K562 (cell line): ENCODE measurements at regions not wholly inside any gene's neighbourhood (a gene's known extent, or its start where the extent isn't known, plus 50 kb on each side); places are given as distances from the start of the nearest gene placed in this dataset.

ENCODE experiments used
- ATAC-seq: fragments of 200-7000 bp; cut with Tn5 transposase; 3 replicates; pipeline ENCODE4 v1.9.1; 2020; ENCODE audit warnings: moderate library complexity
- BruUV-seq: library from RNA; stranded (reverse); fragments of 400-500 nt; replicated peaks from 2 replicates; lab custom pipeline; 2021; lab: Mats Ljungman, UMichigan
- CTCF ChIA-PET: fragments of 300-600 bp; formaldehyde crosslinking; extraction: SDS; loops from one replicate; lab custom pipeline; 2021; ENCODE audit warnings: low intra/inter-chr PET ratio; lab: Yijun Ruan, JAX
- POLR2A ChIA-PET: fragments of 300-600, 350-650 bp; sonication (Branson Sonifier 250); formaldehyde crosslinking; extraction: SDS; loops from one replicate; lab custom pipeline; 2021; ENCODE audit warnings: antibody characterized with exemption, inconsistent platforms; lab: Yijun Ruan, JAX
- DNase-seq, 4 experiments: peaks; one replicate each; pipeline versions ENCODE4 v3.0.0 to v3.0.0-alpha.2; 2011 to 2018; ENCODE audit warnings: low spot score in 3 of 4, mixed read lengths in 3 of 4; ENCODE audit errors: extremely low read depth in 1 of 4
- FAIRE-seq: peaks from 2 replicates; lab custom pipeline; 2011; peaks lifted over from hg19 to GRCh38; lab: Jason Lieb, UNC
- H2AFZ ChIP-seq: 2 replicates; pipeline ENCODE4 v1.6.0; 2011; ENCODE audit warnings: low read depth, low read length, control low read depth, inconsistent platforms
- H3K27ac ChIP-seq: fragments of 200-600 bp; 3 replicates; pipeline ENCODE4 v1.8.0; 2011; ENCODE audit warnings: low read depth, mild to moderate bottlenecking, control low read depth, inconsistent platforms, low read length, moderate library complexity, mixed read lengths; ENCODE audit errors: extremely low read depth
- H3K27me3 ChIP-seq, 2 experiments: fragments of 300-600 bp in 1 of 2; 2 replicates in 1 of 2; 3 replicates in 1 of 2; pipeline versions ENCODE4 v1.6.0 to v1.8.0; 2011; ENCODE audit warnings: inconsistent platforms in 2 of 2, low read length in 2 of 2, mild to moderate bottlenecking in 1 of 2, mixed read lengths in 1 of 2, moderate library complexity in 1 of 2; ENCODE audit not compliant: control insufficient read depth in 2 of 2, insufficient read depth in 2 of 2
- H3K36me3 ChIP-seq: fragments of 300-600 bp; 3 replicates; pipeline ENCODE4 v1.8.0; 2011; ENCODE audit warnings: mild to moderate bottlenecking, low read length, inconsistent platforms; ENCODE audit not compliant: control insufficient read depth, insufficient read depth
- H3K4me1 ChIP-seq, 2 experiments: fragments of 200-600 bp in 1 of 2; replicated peaks in 1 of 2; 2 replicates in 1 of 2; 3 replicates in 1 of 2; pipeline versions ENCODE4 v1.5.1 to v1.8.0; 2011; ENCODE audit warnings: inconsistent platforms in 2 of 2, low read length in 2 of 2, mild to moderate bottlenecking in 1 of 2, mixed read lengths in 1 of 2, moderate library complexity in 1 of 2; ENCODE audit not compliant: control insufficient read depth in 2 of 2, insufficient read depth in 2 of 2
- H3K4me2 ChIP-seq: 2 replicates; pipeline ENCODE4 v1.6.1; 2011; ENCODE audit warnings: low read length, control low read depth, inconsistent platforms, mixed read lengths; ENCODE audit not compliant: insufficient read depth
- H3K4me3 ChIP-seq: fragments of 200-600 bp; sonication (generic), shearing (Covaris generic); 2 replicates; pipeline ENCODE4 v1.5.1; 2016; ENCODE audit warnings: control low read depth, inconsistent platforms
- H3K79me2 ChIP-seq: fragments of 200-600 bp; 3 replicates; pipeline ENCODE4 v1.8.0; 2011; ENCODE audit warnings: low read length, inconsistent platforms; ENCODE audit not compliant: control insufficient read depth, insufficient read depth
- H3K9ac ChIP-seq, 2 experiments: 2 replicates each; pipeline versions ENCODE4 v1.6.0 to v1.6.1; 2011; ENCODE audit warnings: low read depth in 2 of 2, low read length in 2 of 2, control low read depth in 1 of 2, inconsistent platforms in 1 of 2, mild to moderate bottlenecking in 1 of 2, mixed read lengths in 1 of 2; ENCODE audit not compliant: insufficient read depth in 1 of 2
- H3K9me1 ChIP-seq: one replicate; pipeline ENCODE4 v1.6.0; 2011; ENCODE audit warnings: inconsistent platforms, mild to moderate bottlenecking, low read length, moderate library complexity; ENCODE audit not compliant: control insufficient read depth, insufficient read depth
- H3K9me3 ChIP-seq: replicated peaks from 2 replicates; pipeline ENCODE4 v1.5.1; 2011; ENCODE audit warnings: low read depth, low read length, inconsistent platforms; ENCODE audit not compliant: control insufficient read depth, insufficient read depth
- H4K20me1 ChIP-seq: replicated peaks from 2 replicates; pipeline ENCODE4 v1.6.1; 2011; ENCODE audit warnings: low read length, inconsistent platforms, mixed read lengths; ENCODE audit not compliant: control insufficient read depth, insufficient read depth
- ATF7 ChIP-seq: fragments of 450-650 bp; IDR thresholded peaks from 2 replicates; pipeline ENCODE4 v1.7.1; 2014; ENCODE audit warnings: mild to moderate bottlenecking, moderate library complexity
- FOSL1 ChIP-seq: fragments of 200-800 bp; sonication (Bioruptor generic); conservative IDR thresholded peaks from 2 replicates; pipeline ENCODE4 v1.6.1; 2016; ENCODE audit warnings: missing genetic modification characterization, missing compliant biosample characterization
- HIVEP1 ChIP-seq: fragments of 250-450 bp; sonication (Bioruptor Pico); IDR thresholded peaks from 2 replicates; pipeline ENCODE4 v1.4.0; 2020; ENCODE audit warnings: mild to moderate bottlenecking
- JUND ChIP-seq, 2 experiments: IDR thresholded peaks; 2 replicates in 1 of 2; 3 replicates in 1 of 2; pipeline ENCODE4 v1.6.1; 2011; ENCODE audit warnings: borderline replicate concordance in 2 of 2, low read depth in 2 of 2, low read length in 2 of 2, improper control_type of control experiment in 1 of 2, missing biosample characterization in 1 of 2, missing genetic modification characterization in 1 of 2, missing genetic modification reagents in 1 of 2
- WGBS: fragments of 100-300 bp; shearing (Covaris generic); methylation state at CpG from one replicate; pipeline ENCODE4 v1.1.6; 2016; ENCODE audit warnings: low coverage, mixed read lengths; ENCODE audit not compliant: insufficient coverage; ENCODE audit errors: missing lambda C conversion rate; 5-methylcytosine and 5-hydroxymethylcytosine counted together
- in situ Hi-C: fragments of 300-500 bp; cut with MboI; formaldehyde crosslinking; loops from 4 replicates; pipeline ENCODE4 v1.15.0; 2018; ENCODE audit warnings: inconsistent platforms, mixed read lengths
- intact Hi-C: fragments of 100-400 bp; cut with micrococcal nuclease; formaldehyde crosslinking; loops from 2 replicates; pipeline ENCODE4 v1.14.2; 2022
- TF ChIP-seq, protein P1 (sequence below): fragments of 250-450 bp; sonication (Bioruptor Pico); IDR thresholded peaks from 2 replicates; pipeline ENCODE4 v1.5.1; 2021; ENCODE audit warnings: mild to moderate bottlenecking

DNA sequence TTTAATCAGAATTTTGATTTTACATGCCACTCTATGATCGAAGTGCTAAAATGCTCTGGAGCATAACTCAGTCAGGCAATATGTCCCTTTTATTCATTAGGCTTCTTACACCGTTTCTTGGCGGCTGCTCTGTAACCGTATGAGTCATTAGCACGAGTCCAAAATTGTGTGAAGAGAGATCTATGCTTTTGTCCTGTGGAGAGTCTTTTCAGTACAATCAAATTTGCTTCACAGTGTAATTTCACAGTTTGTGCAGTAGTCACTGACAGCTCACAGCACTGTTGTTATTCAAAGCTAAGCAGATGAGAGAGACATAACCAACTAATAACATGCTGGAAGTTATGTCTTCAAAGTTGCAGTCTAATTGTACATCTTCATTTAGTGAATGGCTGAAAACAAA, 167.8 kb downstream of the PCDH10 start:
- Histone ChIP-seq H3K27ac (no peak overlapping the region), H3K9me3 (no peaks in the 10 kb centered on the region), H4K20me1 (no peaks in the 10 kb centered on the region), H3K4me3 (no peak overlapping the region), H3K4me2 (no peak overlapping the region), H3K4me1 (no peaks in the 10 kb centered on the region), H3K9ac (no peak overlapping the region), H2AFZ (no peak overlapping the region), H3K79me2 (no peaks in the 10 kb centered on the region), H3K27me3 (no peaks in the 10 kb centered on the region), H3K36me3 (no peaks in the 10 kb centered on the region; the same call in 2 of the 3 replicates), H3K9me1 (no peaks in the 10 kb centered on the region)
- 3% methylated on average over 5 of the region's 5 CpGs for WGBS
- FAIRE-seq (no peak), ATAC-seq (no peak), DNase-seq (peak in 1 of 4 experiments; percentile 21)
- TF ChIP-seq ATF7 (no peak), FOSL1 (tag) (peak; percentile 84), JUND (IDR thresholded peaks at IDR 0.05; ENCODE audit: borderline replicate concordance, low read depth, low read length) (peak; percentile 39; the same call in 1 of the 2 replicates), JUND (tag; IDR thresholded peaks at IDR 0.05; ENCODE audit: borderline replicate concordance, low read depth, low read length) (peak; percentile 60; the same call in 1 of the 3 replicates), HIVEP1 (CRISPR knock-in tag) (no peak)
- TF ChIP-seq, protein P1, sequence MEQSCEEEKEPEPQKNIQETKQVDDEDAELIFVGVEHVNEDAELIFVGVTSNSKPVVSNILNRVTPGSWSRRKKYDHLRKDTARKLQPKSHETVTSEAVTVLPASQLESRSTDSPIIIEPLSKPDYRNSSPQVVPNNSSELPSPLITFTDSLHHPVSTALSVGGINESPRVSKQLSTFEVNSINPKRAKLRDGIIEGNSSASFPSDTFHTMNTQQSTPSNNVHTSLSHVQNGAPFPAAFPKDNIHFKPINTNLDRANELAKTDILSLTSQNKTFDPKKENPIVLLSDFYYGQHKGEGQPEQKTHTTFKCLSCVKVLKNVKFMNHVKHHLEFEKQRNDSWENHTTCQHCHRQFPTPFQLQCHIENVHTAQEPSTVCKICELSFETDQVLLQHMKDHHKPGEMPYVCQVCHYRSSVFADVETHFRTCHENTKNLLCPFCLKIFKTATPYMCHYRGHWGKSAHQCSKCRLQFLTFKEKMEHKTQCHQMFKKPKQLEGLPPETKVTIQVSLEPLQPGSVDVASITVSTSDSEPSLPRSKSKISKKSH = no peak
- ChIA-PET POLR2A (no interaction called here), CTCF (no interaction called here)
- no TSS peak for BruUV-seq
- intact Hi-C loops = loop anchor here (10.0 kb wide), 1 partner anchor 162 kb away; no protein-coding TSS in a partner anchor
- in situ Hi-C loops = no loop called here
